Left ventricle myocardium inferior (tissue), 1 donor: ENCODE measurements at regions not wholly inside any gene's neighbourhood (a gene's known extent, or its start where the extent isn't known, plus 50 kb on each side); places are given as distances from the start of the nearest gene placed in this dataset.
"Not testable (repeated sequence)": the region's sequence is repeated elsewhere in the genome, so short reads cannot be mapped to it uniquely, and the experiment has no call there.

ENCODE experiments used
- DNase-seq: peaks from one replicate; pipeline ENCODE4 v3.0.0-alpha.2; 2020
- H3K27ac ChIP-seq: fragments of 200-600 bp; replicated peaks from 2 replicates; pipeline ENCODE4 v1.8.0; 2021
- H3K27me3 ChIP-seq: fragments of 200-600 bp; 2 replicates; pipeline ENCODE4 v1.8.0; 2021; ENCODE audit warnings: low read depth
- H3K36me3 ChIP-seq: fragments of 200-600 bp; 2 replicates; pipeline ENCODE4 v1.8.0; 2021
- H3K4me1 ChIP-seq: fragments of 200-600 bp; 2 replicates; pipeline ENCODE4 v1.8.0; 2021
- H3K4me3 ChIP-seq: fragments of 200-600 bp; 2 replicates; pipeline ENCODE4 v1.8.0; 2021; ENCODE audit warnings: mild to moderate bottlenecking, moderate library complexity
- H3K9me3 ChIP-seq: fragments of 200-600 bp; replicated peaks from 2 replicates; pipeline ENCODE4 v1.8.0; 2021
- CTCF ChIP-seq: fragments of 200-600 bp; IDR thresholded peaks from 2 replicates; pipeline ENCODE4 v1.8.0; 2021; ENCODE audit warnings: antibody characterized with exemption, mild to moderate bottlenecking, borderline replicate concordance
- intact Hi-C: fragments of 100-400 bp; cut with micrococcal nuclease; formaldehyde crosslinking; loops from one replicate; pipeline ENCODE4 v1.11.0; 2022
- donor health status: DM: no; HTN: yes; CAD: no; lungs with severe emphysema.

- DNase-seq, intact Hi-C loops, H3K27me3 ChIP-seq, H3K4me3 ChIP-seq, H3K27ac ChIP-seq, H3K9me3 ChIP-seq, H3K36me3 ChIP-seq: not testable (repeated sequence)
- peaks cover 11% of the 10 kb centered on the region for H3K4me1 ChIP-seq
Observed at GRCh38 chr6:21282360-21282759, 311.2 kb upstream of the SOX4 start.

- no peak overlapping the region for H3K4me3 ChIP-seq
- DNase-seq, result no peak
- H3K4me1 ChIP-seq, result no peaks in the 10 kb centered on the region
- no peak for TF ChIP-seq CTCF
- no peaks in the 10 kb centered on the region for H3K9me3 ChIP-seq
- H3K36me3 ChIP-seq, result no peaks in the 10 kb centered on the region
- H3K27me3 ChIP-seq, result no peaks in the 10 kb centered on the region
- intact Hi-C loops, result no loop called here
- no peak overlapping the region for H3K27ac ChIP-seq
Observed at GRCh38 chr6:21284166-21284565, 309.4 kb upstream of the SOX4 start.

GRCh38 chr6:21284706-21285105, 308.8 kb upstream of the SOX4 start:
- Histone ChIP-seq H3K9me3 (no peaks in the 10 kb centered on the region), H3K4me3 (no peak overlapping the region), H3K36me3 (no peaks in the 10 kb centered on the region), H3K27me3 (no peaks in the 10 kb centered on the region), H3K4me1 (no peaks in the 10 kb centered on the region), H3K27ac (no peak overlapping the region)
- TF ChIP-seq CTCF, result no peak
- intact Hi-C loops, result no loop called here
- DNase-seq, result no peak

- H3K9me3 ChIP-seq, result peaks cover 4% of the 10 kb centered on the region
- H3K4me3 ChIP-seq, result no peak overlapping the region
- H3K27me3 ChIP-seq, result no peaks in the 10 kb centered on the region
- TF ChIP-seq CTCF, result no peak
- no peaks in the 10 kb centered on the region for H3K4me1 ChIP-seq
- no peak overlapping the region for H3K27ac ChIP-seq
- no peaks in the 10 kb centered on the region for H3K36me3 ChIP-seq
- intact Hi-C loops, result no loop called here
- no peak for DNase-seq
Observed at GRCh38 chr6:21294144-21294543, 299.4 kb upstream of the SOX4 start.

- intact Hi-C loops, result no loop called here
- H3K4me3 ChIP-seq, result no peak overlapping the region
Observed at GRCh38 chr6:21295506-21296240, 297.9 kb upstream of the SOX4 start.

More at GRCh38 chr6:21295506-21296240, 297.9 kb upstream of the SOX4 start:
- no peaks in the 10 kb centered on the region for H3K27me3 ChIP-seq
- no peak for DNase-seq
- H3K36me3 ChIP-seq, result no peaks in the 10 kb centered on the region
- peaks cover 16% of the 10 kb centered on the region for H3K9me3 ChIP-seq
- no peak for TF ChIP-seq CTCF
- no peaks in the 10 kb centered on the region for H3K4me1 ChIP-seq
- H3K27ac ChIP-seq, result no peak overlapping the region
